ENCODE measurements at regions not wholly inside any gene's neighbourhood (a gene's known extent, or its start where the extent isn't known, plus 50 kb on each side); places are given as distances from the start of the nearest gene placed in this dataset.
"Not testable (repeated sequence)": the region's sequence is repeated elsewhere in the genome, so short reads cannot be mapped to it uniquely, and the experiment has no call there.

GRCh38 chr2:241956521-241957110 is 87.1 kb downstream of the RTP5 start:
- DNase-seq (no peak), ATAC-seq (replicated peaks in 1 of 2) (no peak)
- peaks cover 5% of the 10 kb centered on the region for H3K4me1 Mint-ChIP-seq (ENCODE audit: low read depth)
- H3K4me3 Mint-ChIP-seq: no peak overlapping the region
- no peak overlapping the region for H3K27ac Mint-ChIP-seq
- peaks cover 0 to 2% of the 10 kb centered on the region in 2 donors for H3K9me3 Mint-ChIP-seq
- no peaks in the 10 kb centered on the region for H3K27me3 Mint-ChIP-seq (ENCODE audit: low read depth)
- H3K36me3 Mint-ChIP-seq (ENCODE audit: insufficient read depth in 2 of 2): peaks cover 0 to 4% of the 10 kb centered on the region in 2 donors

GRCh38 chr2:241957276-241957675 is 87.7 kb downstream of the RTP5 start:
- Mint-ChIP-seq H3K27ac (no peak overlapping the region), H3K4me3 (no peak overlapping the region), H3K27me3 (ENCODE audit: low read depth) (no peaks in the 10 kb centered on the region), H3K36me3 (ENCODE audit: insufficient read depth in 2 of 2) (peaks cover 0 to 4% of the 10 kb centered on the region in 2 donors), H3K4me1 (ENCODE audit: low read depth) (peaks cover 12% of the 10 kb centered on the region), H3K9me3 (peaks cover 0 to 2% of the 10 kb centered on the region in 2 donors)
- ATAC-seq (replicated peaks in 1 of 2) (no peak), DNase-seq (no peak)

GRCh38 chr2:241958818-241959545 is 89.5 kb downstream of the RTP5 start:
- ATAC-seq (replicated peaks in 1 of 2): no peak
- Mint-ChIP-seq H3K4me3 (no peak overlapping the region), H3K27me3 (ENCODE audit: low read depth) (no peaks in the 10 kb centered on the region), H3K9me3 (peaks cover 0 to 2% of the 10 kb centered on the region in 2 donors), H3K36me3 (ENCODE audit: insufficient read depth in 2 of 2) (peaks cover 0 to 4% of the 10 kb centered on the region in 2 donors), H3K27ac (no peak overlapping the region), H3K4me1 (ENCODE audit: low read depth) (peaks cover 16% of the 10 kb centered on the region)
- no peak for DNase-seq

GRCh38 chr2:241959751-241960269 is 90.3 kb downstream of the RTP5 start:
- peaks cover 18% of the 10 kb centered on the region for H3K4me1 Mint-ChIP-seq (ENCODE audit: low read depth)
- peaks cover 0 to 4% of the 10 kb centered on the region in 2 donors for H3K36me3 Mint-ChIP-seq (ENCODE audit: insufficient read depth in 2 of 2)
- peaks cover 0 to 2% of the 10 kb centered on the region in 2 donors for H3K9me3 Mint-ChIP-seq
- no peak for DNase-seq
- H3K27ac Mint-ChIP-seq: no peak overlapping the region
- ATAC-seq (replicated peaks in 1 of 2): no peak
- no peak overlapping the region for H3K4me3 Mint-ChIP-seq
- H3K27me3 Mint-ChIP-seq (ENCODE audit: low read depth): no peaks in the 10 kb centered on the region

GRCh38 chr2:241961454-241961853 is 91.9 kb downstream of the RTP5 start:
- Mint-ChIP-seq H3K4me3 (no peak overlapping the region), H3K27ac (no peak overlapping the region), H3K36me3 (ENCODE audit: insufficient read depth in 2 of 2) (peaks cover 0 to 4% of the 10 kb centered on the region in 2 donors), H3K27me3 (ENCODE audit: low read depth) (no peaks in the 10 kb centered on the region), H3K9me3 (peaks cover 0 to 2% of the 10 kb centered on the region in 2 donors), H3K4me1 (ENCODE audit: low read depth) (peaks cover 32% of the 10 kb centered on the region)
- DNase-seq (no peak), ATAC-seq (replicated peaks in 1 of 2) (no peak)

GRCh38 chr2:241964133-241964532 is 94.6 kb downstream of the RTP5 start:
- DNase-seq: no peak
- no peak for ATAC-seq (replicated peaks in 1 of 2)
- Mint-ChIP-seq H3K9me3 (peaks cover 1 to 2% of the 10 kb centered on the region in 2 donors), H3K36me3 (ENCODE audit: insufficient read depth in 2 of 2) (peaks cover 2 to 3% of the 10 kb centered on the region in 2 donors), H3K4me1 (ENCODE audit: low read depth) (peaks cover 47% of the 10 kb centered on the region), H3K27me3 (ENCODE audit: low read depth) (no peaks in the 10 kb centered on the region), H3K27ac (no peak overlapping the region), H3K4me3 (no peak overlapping the region)

GRCh38 chr2:241965931-241966412 is 96.4 kb downstream of the RTP5 start:
- DNase-seq (peak; percentile 72 to 77), ATAC-seq (replicated peaks in 1 of 2) (peak; percentile 94 to 95)
- peak overlapping the region; percentile 67 for H3K27ac Mint-ChIP-seq
- H3K4me3 Mint-ChIP-seq: peak overlapping the region; percentile 82 to 89
- peaks cover 2 to 3% of the 10 kb centered on the region in 2 donors for H3K9me3 Mint-ChIP-seq
- H3K4me1 Mint-ChIP-seq (ENCODE audit: low read depth): peaks cover 47% of the 10 kb centered on the region
- no peaks in the 10 kb centered on the region for H3K27me3 Mint-ChIP-seq (ENCODE audit: low read depth)
- H3K36me3 Mint-ChIP-seq (ENCODE audit: insufficient read depth in 2 of 2): peaks cover 3 to 7% of the 10 kb centered on the region in 2 donors

GRCh38 chr2:241966647-241967466 is 97.3 kb downstream of the RTP5 start:
- DNase-seq (peak in 1 of 2 donors; percentile 11), ATAC-seq (replicated peaks in 1 of 2) (no peak)
- Mint-ChIP-seq H3K4me3 (peak overlapping the region; percentile 82 to 89), H3K4me1 (ENCODE audit: low read depth) (peaks cover 40% of the 10 kb centered on the region), H3K36me3 (ENCODE audit: insufficient read depth in 2 of 2) (peaks cover 3 to 7% of the 10 kb centered on the region in 2 donors), H3K27ac (peak overlapping the region; percentile 67), H3K27me3 (ENCODE audit: low read depth) (no peaks in the 10 kb centered on the region), H3K9me3 (peaks cover 2 to 3% of the 10 kb centered on the region in 2 donors)

GRCh38 chr2:241967467-241968144 is 98.1 kb downstream of the RTP5 start:
- ATAC-seq (replicated peaks in 1 of 2): no peak
- Mint-ChIP-seq H3K4me1 (ENCODE audit: low read depth) (peaks cover 33% of the 10 kb centered on the region), H3K27ac (no peak overlapping the region), H3K9me3 (peaks cover 2 to 3% of the 10 kb centered on the region in 2 donors), H3K36me3 (ENCODE audit: insufficient read depth in 2 of 2) (peaks cover 8% of the 10 kb centered on the region in 2 donors), H3K4me3 (peak overlapping the region in 1 of 2 donors; percentile 82), H3K27me3 (ENCODE audit: low read depth) (no peaks in the 10 kb centered on the region)
- no peak for DNase-seq

GRCh38 chr2:241968417-241968816 is 98.9 kb downstream of the RTP5 start:
- ATAC-seq (replicated peaks in 1 of 2) (no peak), DNase-seq (no peak)
- Mint-ChIP-seq H3K27me3 (ENCODE audit: low read depth) (no peaks in the 10 kb centered on the region), H3K27ac (no peak overlapping the region), H3K36me3 (ENCODE audit: insufficient read depth in 2 of 2) (peaks cover 8 to 12% of the 10 kb centered on the region in 2 donors), H3K4me3 (no peak overlapping the region), H3K4me1 (ENCODE audit: low read depth) (peaks cover 33% of the 10 kb centered on the region), H3K9me3 (peaks cover 2 to 3% of the 10 kb centered on the region in 2 donors)

- H3K27me3 Mint-ChIP-seq (ENCODE audit: low read depth); H3K27ac Mint-ChIP-seq; H3K9me3 Mint-ChIP-seq; H3K4me3 Mint-ChIP-seq; DNase-seq; ATAC-seq (replicated peaks in 1 of 2): not testable (repeated sequence)
- Mint-ChIP-seq H3K4me1 (ENCODE audit: low read depth) (peaks cover 29% of the 10 kb centered on the region), H3K36me3 (ENCODE audit: insufficient read depth in 2 of 2) (peaks cover 8 to 12% of the 10 kb centered on the region in 2 donors)
Measured at GRCh38 chr2:241969182-241969581, 99.7 kb downstream of the RTP5 start.

GRCh38 chr2:241970716-241971115 is 101.2 kb downstream of the RTP5 start:
- Mint-ChIP-seq H3K27me3 (ENCODE audit: low read depth) (no peaks in the 10 kb centered on the region), H3K36me3 (ENCODE audit: insufficient read depth in 2 of 2) (peaks cover 8 to 12% of the 10 kb centered on the region in 2 donors), H3K4me3 (no peak overlapping the region), H3K27ac (no peak overlapping the region), H3K4me1 (ENCODE audit: low read depth) (peaks cover 23% of the 10 kb centered on the region), H3K9me3 (peaks cover 2 to 3% of the 10 kb centered on the region in 2 donors)
- ATAC-seq (replicated peaks in 1 of 2): no peak
- no peak for DNase-seq
